Mesothelial cell of epicardium (in vitro differentiated cells): ENCODE measurements at regions not wholly inside any gene's neighbourhood (a gene's known extent, or its start where the extent isn't known, plus 50 kb on each side); places are given as distances from the start of the nearest gene placed in this dataset.

Experiments used
- DNase-seq, 2 experiments: peaks; one replicate each; pipeline ENCODE4 v3.0.0; 2021; ENCODE audit warnings: low spot score in 2 of 2; ENCODE audit not compliant: unreplicated experiment in 2 of 2
- H3K27ac Mint-ChIP-seq: 2 replicates; pipeline ENCODE4 v1.8.0; 2021; ENCODE audit warnings: mixed read lengths
- H3K27me3 Mint-ChIP-seq: 2 replicates; pipeline ENCODE4 v1.8.0; 2021; ENCODE audit warnings: low read depth, mixed read lengths
- H3K36me3 Mint-ChIP-seq: 2 replicates; pipeline ENCODE4 v1.8.0; 2021; ENCODE audit warnings: mixed read lengths
- H3K4me1 Mint-ChIP-seq: 2 replicates; pipeline ENCODE4 v1.8.0; 2021; ENCODE audit warnings: mixed read lengths
- H3K4me3 Mint-ChIP-seq: 2 replicates; pipeline ENCODE4 v1.8.0; 2021; ENCODE audit warnings: mild to moderate bottlenecking, moderate library complexity, mixed read lengths
- H3K9me3 Mint-ChIP-seq: 2 replicates; pipeline ENCODE4 v1.8.0; 2021; ENCODE audit warnings: mixed read lengths
- CTCF ChIP-seq: fragments of 200-600 bp; sonication (generic); IDR thresholded peaks from one replicate; pipeline ENCODE4 v1.5.0; 2021; ENCODE audit warnings: antibody characterized with exemption; ENCODE audit not compliant: unreplicated experiment

GRCh38 chr17:69637446-69638156, 223.1 kb downstream of the MAP2K6 start:
- Mint-ChIP-seq H3K4me3 (no peak overlapping the region), H3K27me3 (no peaks in the 10 kb centered on the region), H3K4me1 (no peaks in the 10 kb centered on the region), H3K27ac (no peak overlapping the region), H3K9me3 (peaks cover 5% of the 10 kb centered on the region), H3K36me3 (peaks cover 2% of the 10 kb centered on the region)
- TF ChIP-seq CTCF: no peak
- DNase-seq: no peak

- Mint-ChIP-seq H3K9me3 (peaks cover 2% of the 10 kb centered on the region), H3K4me1 (no peaks in the 10 kb centered on the region), H3K27ac (no peak overlapping the region), H3K36me3 (no peaks in the 10 kb centered on the region), H3K4me3 (no peak overlapping the region), H3K27me3 (no peaks in the 10 kb centered on the region)
- DNase-seq: no peak
- TF ChIP-seq CTCF: no peak
Measured at GRCh38 chr17:69639096-69639495, 224.6 kb downstream of the MAP2K6 start.

GRCh38 chr17:69640073-69640472, 225.6 kb downstream of the MAP2K6 start:
- no peaks in the 10 kb centered on the region for H3K9me3 Mint-ChIP-seq
- H3K36me3 Mint-ChIP-seq: no peaks in the 10 kb centered on the region
- TF ChIP-seq CTCF: no peak
- H3K27ac Mint-ChIP-seq: no peak overlapping the region
- H3K4me3 Mint-ChIP-seq: no peak overlapping the region
- no peaks in the 10 kb centered on the region for H3K4me1 Mint-ChIP-seq
- H3K27me3 Mint-ChIP-seq: no peaks in the 10 kb centered on the region
- no peak for DNase-seq

- no peak for DNase-seq
Measured at GRCh38 chr17:69643686-69644085, 229.2 kb downstream of the MAP2K6 start.

GRCh38 chr17:69646729-69647128, 232.2 kb downstream of the MAP2K6 start:
- H3K27me3 Mint-ChIP-seq: no peaks in the 10 kb centered on the region
- H3K36me3 Mint-ChIP-seq: no peaks in the 10 kb centered on the region
- no peak overlapping the region for H3K27ac Mint-ChIP-seq
- no peaks in the 10 kb centered on the region for H3K9me3 Mint-ChIP-seq
- no peak for DNase-seq
- no peak overlapping the region for H3K4me3 Mint-ChIP-seq
- no peak for TF ChIP-seq CTCF
- peaks cover 2% of the 10 kb centered on the region for H3K4me1 Mint-ChIP-seq

More at GRCh38 chr17:69643686-69644085, 229.2 kb downstream of the MAP2K6 start:
- H3K36me3 Mint-ChIP-seq: no peaks in the 10 kb centered on the region
- no peak overlapping the region for H3K27ac Mint-ChIP-seq
- peaks cover 2% of the 10 kb centered on the region for H3K4me1 Mint-ChIP-seq
- no peaks in the 10 kb centered on the region for H3K9me3 Mint-ChIP-seq
- no peak for TF ChIP-seq CTCF
- H3K27me3 Mint-ChIP-seq: no peaks in the 10 kb centered on the region
- H3K4me3 Mint-ChIP-seq: no peak overlapping the region
